Stimulated activated CD4-positive, alpha-beta T cell treated with anti-CD3 and anti-CD28 coated beads, Interleukin-1b, Interleukin-23, amount 100 ng/mL, for 24 hours (primary cell): ENCODE measurements at regions not wholly inside any gene's neighbourhood (a gene's known extent, or its start where the extent isn't known, plus 50 kb on each side); places are given as distances from the start of the nearest gene placed in this dataset.

Experiments
- DNase-seq, 4 experiments: peaks; one replicate each; pipeline ENCODE4 v3.0.0-alpha.2; 2020; ENCODE audit warnings: low read depth in 4 of 4, low spot score in 1 of 4

DNA sequence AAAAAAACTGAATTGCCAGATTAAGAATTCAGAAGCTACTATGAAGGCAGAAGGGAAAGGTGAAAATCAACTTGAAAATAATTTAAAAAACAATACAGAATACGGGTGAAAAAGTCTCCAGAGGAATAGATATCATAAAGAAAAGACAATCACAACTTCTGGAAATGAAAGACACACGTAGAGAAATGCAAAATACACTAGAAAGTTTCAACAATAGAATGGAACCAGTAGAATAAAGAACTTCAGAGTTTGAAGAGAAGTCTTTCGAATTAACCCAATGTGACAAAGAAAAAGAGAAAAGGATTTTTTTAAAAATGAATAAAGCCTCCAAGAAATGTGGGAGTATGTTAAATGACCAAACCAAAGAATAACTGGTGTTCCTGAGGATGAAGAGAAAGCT is 263.8 kb upstream of the FAT3 start:
- no peak for DNase-seq

DNA sequence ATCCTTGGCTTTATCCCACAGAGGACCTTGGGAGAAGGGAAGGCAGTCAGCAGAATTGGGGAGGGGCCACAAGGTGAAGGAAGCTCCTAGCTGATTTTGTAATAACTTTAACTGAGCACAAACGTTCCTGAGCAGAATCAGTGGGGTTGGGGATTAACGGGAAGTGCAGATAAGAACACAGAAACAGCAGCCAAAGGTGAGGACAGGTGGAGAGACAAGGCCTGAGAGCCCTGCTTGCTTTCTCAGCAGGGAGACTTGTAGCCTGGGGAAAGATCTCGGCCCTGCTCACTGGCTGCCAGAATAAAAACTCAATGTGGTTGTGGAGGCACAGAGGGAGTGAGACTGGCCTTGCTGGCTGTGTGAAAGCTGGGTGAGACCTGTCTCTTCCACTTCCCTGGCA is 265.2 kb upstream of the FAT3 start:
- DNase-seq: no peak

DNA sequence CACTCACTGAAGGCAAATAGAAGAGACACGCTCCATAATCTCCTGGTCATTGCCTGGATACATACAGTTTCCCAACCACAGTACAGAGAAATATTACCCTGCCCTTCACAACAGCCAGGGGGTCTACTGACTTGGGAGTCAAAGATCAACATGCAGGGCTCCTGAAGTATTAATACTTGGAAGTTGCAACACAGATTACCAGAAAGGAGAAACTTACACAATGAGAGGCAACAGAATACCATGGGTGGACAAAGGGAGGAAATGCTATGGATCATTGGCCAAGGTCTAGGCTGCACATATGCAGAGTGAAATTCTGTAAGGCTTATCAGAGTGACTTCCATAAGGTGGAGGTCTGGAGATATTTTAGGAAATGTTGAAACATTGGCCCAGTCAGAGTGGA is 267.9 kb upstream of the FAT3 start:
- DNase-seq: no peak

DNA sequence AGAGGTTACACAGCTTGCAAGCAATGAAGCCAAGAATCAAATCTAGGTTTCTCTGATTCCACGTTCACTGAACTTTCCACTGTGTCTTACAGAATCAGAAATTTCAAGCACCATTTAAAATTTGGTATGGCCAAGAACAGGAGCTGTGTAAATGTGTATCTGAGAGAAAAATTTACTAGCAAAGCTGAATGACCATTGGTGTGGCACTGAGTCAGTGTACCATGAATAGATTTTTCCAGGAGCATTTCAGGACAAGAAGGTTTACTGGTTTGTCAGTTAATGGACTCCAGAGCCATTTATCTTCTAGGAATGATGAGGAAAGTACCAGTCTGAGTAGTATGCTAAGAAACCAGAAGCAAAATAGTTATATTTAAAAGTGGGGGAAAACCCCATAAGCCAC is 269.4 kb upstream of the FAT3 start:
- no peak for DNase-seq

DNA sequence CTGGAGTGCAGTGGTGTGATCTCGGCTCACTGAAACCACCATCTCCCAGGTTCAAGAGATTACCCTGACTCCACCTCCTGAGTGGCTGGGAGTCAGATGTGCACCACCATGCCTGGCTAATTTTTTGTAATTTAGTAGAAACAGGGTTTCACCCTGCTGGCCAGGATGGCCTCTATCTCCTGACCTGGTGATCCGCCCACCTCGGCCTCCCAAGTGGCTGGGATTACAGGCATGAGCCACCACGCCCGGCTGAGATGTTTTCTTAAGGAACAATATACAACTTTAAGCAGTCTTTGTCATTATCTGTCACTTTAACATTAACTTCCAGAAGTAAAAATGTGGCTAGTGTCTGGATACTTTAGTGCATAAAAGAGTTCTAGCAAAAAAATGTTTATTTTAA is 272.6 kb upstream of the FAT3 start:
- DNase-seq: no peak

DNA sequence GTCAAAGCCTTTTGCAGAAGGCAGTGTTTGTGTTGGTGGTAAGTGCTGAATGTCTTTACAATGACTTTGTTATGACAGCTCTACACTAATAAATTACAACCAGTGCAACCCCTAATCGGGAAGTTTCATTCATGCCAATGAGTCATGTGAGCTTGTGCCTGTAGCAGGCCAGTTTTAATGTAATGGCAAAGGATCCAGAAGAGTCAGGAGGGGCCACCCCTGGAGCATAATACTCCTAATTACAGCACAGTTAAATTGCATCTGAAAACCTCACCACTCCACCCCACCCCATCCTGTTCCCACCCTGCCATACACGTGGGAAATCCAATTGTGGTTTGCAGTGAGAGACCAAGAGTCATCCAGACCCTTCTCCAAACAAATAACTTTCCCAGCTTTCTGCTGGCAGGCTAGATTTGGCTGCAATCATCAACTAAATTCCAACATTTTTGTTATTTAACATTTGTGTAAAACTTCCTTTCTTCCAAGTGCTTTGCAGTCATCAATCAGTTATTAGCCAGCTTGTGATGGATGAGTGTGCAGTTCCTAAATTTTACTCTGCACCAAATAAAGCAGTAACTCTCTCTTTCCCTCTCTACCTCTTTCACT is 277.3 kb upstream of the FAT3 start:
- DNase-seq: no peak

DNA sequence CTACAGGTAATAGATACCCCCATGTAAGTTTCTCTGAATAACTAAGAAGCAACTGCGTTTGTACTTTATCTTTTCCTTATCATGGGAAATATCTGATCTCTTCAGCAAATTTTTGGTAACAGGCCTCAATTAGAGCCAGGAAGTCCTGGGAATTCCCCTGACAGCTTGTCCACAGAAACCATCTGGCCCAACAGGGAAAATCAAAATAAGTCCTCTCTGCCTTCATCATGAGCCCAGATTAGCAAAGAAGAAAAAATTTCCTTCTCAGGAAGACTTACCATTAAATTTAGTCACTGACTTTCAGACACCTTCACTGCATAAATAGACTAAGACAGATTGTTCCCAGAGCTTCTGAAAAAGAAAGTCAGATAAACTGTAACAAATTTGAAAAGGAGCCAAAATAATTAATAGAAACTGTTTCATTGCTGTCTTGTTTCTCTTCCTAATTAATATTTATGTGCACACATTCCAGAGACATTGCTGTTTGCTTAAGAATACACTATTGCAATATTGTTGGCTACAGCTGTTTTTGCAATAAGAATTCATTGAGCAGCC is 278.1 kb upstream of the FAT3 start:
- no peak for DNase-seq

DNA sequence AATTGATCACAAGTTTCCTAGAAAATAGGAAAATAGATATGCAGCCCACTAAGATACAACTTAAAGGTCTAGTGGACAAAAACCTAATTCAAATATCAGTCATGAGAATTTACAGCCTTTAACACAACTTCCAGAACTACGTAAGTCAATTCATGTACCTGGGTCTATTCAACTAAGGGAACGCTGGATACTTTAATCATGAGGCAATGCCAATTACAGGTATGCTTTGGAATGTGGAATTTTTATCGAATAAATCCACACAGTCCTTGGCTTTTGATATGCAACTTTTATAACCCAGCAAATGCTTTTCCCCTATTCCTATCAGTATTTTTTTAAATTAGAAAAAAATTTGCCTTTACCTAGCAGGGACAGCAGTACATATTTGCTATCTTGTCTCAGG is 289.5 kb upstream of the FAT3 start:
- no peak for DNase-seq

DNA sequence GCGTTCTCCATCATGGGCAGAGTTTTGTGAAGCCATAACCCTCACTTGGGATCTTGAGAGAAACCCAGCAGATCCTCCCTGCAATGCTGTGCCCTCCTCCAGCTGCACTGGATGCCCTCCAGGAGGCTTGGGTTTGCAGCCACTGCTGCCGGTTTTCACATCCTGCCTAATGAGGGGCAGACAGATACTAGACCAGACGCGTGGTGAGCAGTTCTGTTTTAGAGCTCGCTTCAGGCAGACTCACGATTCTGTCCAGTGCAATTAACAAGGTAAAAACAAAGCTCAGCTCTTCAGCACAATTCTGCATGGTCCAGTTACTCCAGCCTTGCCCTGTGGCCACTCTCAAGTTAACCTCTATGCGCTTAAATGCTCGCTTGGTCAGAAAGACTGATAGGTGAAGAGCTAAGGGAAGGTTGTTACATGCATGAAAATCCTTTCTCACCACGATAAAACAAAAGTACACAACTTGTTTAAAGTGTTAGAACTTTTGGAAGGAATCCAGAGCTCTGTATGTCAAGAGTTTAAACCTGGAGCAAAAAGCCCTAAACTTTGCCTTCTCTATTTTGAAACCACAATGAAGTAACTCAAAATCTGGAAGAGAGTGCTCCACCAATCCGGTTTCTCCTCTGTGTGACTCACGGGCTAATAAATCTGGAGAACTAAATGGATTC is 292.3 kb upstream of the FAT3 start:
- DNase-seq: no peak

DNA sequence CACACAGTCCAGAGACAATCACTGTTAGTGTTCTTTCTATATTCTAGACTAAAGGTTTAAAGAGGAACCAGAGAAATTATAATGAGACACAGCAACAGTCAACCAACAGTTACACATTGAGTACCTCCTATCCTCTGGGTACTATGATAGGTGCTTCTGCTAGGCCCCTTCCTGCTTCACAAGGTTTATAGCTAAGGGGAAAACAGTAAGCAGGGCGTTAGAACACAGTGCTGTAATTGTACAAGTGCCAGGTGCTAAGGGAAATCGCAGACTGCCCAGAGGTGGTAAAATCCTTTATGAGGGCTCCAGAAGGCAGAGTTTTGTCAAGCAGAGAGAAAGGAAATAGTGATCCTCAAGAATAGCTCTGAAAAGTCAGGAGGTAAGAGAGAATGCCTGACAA is 297.2 kb upstream of the FAT3 start:
- no peak for DNase-seq

DNA sequence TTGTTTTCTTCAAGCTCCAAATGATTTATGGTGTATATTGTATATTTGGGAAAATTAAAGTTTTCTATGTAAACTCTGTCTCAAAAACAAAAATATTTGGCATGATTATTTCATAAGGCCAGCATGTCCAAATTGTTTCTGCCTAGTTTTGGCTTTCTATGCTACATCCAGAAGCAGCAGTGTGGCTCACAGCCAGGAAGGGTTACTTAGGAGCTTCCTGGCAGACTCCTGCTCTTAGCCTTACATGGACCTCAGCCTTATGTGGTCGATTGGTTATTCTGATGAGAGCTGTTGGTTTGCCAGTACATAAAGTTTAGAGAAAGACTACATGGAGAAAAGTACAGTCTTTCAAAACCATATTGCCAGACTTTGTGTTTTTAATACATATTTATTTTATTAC is 297.7 kb upstream of the FAT3 start:
- no peak for DNase-seq

DNA sequence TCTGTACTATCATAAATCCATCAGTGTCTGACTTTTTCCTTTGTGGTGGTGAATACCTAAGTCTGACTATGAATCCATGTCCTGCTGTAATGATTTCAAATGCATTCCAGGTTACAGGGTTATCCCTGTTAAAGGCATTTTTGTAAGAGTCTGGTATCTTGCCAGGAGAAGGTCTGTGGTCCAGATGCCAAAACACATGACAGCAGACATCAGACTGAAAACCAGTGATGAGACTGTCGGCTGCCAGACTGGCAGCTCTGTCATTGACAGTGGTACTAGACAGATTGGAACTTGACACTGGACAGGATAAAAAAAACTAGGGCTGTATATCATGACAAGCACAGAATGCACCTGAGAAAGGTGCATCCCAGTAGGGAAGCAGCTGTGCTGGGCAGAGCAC is 301.8 kb upstream of the FAT3 start:
- no peak for DNase-seq

DNA sequence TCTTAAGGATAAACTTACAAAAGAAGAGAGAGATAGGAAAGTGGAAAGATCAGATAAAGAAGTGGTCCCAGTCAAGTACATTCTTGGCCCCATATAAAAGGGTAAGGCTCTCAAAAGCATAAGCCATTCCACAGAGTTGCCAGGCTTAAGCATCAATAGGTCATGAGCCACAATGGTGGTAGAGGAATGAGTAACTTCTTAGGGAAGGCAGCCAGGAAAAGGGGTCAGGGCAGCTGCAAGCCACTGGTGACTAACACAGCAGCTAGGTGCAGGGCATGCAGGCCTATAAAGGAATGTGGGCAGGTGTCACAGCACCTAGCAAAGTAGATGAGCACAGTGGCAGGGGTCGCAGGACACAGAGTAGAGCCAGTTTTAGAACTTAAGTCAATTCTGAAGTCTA is 302.6 kb upstream of the FAT3 start:
- DNase-seq: no peak

DNA sequence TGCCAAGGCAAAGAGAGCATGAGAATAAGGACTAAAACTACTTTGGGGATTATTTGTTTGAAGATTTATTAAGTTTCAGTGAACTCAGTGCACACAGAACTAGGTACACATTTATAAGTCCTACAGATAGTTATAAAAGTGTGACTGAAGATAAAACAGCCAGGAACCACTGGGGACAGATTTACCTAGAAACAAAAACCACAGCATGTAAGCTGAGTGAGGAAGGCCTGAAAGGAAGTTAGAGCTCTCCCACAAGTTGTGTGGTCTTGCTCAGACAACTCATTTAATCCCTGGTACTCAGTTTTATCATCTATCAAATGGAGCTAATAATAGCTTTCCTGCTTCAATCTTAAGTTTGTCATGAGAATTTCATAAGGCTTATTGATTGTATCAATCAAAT is 311.2 kb upstream of the FAT3 start:
- no peak for DNase-seq

DNA sequence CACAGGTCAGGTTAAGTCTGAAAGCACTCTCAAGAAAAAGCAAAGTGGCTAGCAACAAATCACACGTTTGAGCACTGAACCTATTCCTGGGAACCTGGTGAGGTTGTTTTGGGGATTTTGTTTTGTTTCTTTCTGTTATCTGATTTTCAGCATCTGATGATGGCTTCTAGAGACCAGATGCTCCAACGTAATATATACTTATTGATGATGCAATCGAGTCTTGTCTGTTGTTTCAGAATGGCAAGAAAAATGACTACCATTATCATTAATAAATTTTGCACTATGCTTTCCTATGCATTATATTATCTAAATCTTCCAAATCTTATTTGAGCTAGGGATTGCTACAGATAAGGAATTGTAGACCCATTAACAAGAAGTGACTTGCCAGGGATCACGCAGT is 312.3 kb upstream of the FAT3 start:
- no peak for DNase-seq

DNA sequence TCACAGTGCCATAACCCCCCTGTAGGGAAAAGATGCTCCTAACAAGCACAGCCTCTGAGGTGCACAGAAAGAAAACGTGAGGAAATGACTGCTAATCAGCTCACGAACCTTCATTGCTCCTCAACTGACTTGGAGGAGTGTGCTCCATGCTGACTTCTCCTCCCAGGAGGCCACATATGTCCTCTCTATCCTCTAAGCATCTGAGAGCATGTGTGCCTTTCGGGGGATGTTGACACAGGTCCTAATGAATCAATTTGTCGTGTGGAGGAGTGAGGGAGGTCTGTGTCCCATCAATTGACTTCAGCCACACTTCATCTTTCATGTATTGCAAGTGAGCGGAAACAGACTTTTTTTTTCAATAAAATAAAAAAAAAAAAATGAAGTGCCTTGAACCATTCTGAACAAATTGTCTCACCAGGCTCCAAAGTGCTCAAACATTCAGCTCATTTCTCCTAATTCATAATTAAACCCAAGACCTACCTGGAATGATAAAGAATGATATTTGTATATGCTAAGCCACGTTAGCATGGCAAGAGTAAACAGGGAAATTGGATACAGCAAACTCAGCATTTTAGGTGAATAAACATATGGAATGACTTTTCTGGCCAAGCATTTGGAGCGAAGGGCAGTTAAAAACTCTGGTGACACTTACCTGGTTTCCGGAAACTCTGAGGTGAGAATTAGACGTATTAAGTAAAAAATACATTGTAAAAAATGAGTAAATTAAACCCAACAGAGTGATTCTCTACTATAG is 317.6 kb upstream of the FAT3 start:
- DNase-seq: no peak

DNA sequence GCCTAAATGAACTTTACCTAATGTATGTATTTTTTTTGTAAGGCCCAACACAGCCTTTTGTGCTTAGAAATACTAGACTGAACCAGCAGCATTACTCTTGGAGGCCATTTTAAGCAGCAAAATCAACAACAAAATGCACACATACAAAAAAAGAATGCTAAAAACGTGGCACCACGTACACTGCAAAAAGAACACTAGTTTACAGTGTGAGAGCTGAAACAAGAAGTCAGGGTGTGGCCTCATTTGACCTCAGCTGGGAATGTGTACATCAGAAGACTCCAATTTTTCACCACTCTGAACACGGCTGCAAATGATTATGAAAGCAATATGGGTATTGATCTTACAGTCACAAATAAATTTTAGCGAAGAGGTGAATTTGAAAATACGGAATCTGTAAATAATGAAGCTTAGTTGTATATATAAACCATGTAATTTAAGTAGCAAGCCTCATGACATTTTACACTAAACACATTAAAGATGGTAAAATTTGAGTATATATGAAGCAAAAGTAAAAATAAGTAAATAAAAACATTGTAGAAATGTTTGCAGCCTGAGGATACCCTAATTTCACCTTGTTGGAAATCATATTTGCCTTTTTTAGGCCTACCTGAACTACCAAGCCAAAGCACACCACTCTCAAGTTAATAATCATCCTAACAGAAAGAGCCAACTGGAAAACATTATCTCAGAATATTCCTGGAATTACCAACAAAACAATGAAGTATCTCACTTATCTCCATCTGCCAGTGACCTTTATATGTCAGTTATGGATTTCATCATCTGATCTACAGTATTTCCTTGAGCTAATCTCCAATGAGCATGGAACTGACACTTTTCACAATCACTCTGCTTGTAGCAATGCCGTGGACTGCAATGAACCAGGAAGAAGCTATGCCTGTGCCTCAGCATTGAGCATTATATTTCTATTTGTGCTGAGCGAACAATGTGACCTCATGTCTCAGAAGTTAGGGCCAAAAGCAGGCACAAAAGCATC is 319.5 kb upstream of the FAT3 start:
- no peak for DNase-seq

DNA sequence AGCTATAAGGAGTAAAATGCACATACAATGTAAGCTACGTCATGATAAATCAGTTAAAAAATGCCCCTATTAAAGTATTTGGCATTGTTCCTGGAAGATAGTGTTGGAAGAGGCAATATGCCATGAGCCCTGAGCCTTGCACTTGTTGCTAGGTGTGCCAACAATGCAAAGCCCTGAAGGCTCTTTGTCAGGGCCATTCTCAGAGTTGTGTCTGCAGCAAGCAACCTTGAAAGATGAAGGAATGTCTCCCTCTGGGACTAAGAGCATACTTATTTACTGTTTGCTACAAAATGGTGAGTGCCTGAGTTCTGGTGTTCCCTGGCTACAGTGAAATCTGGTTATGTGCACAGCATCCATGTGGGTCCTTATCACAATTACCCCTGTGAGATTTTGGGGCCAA is 322.3 kb upstream of the FAT3 start:
- no peak for DNase-seq

DNA sequence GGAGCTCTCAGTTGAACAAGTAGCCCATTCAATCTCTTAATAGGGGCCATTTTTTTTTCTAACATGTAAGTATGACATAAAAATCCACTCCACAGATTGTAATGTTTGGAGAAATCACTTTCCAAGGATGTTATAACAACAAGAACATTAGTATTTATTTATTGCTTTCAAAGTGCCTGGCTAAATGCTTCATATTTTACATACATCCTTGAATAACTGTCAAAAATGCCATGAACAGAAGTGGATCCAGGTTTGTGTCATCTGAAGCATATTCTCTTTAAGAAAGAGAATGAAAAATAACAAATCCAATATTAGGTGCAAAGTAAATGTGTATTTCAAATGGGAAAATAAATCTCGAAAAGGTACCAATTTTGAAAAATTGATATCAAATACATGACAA is 344.0 kb upstream of the FAT3 start:
- DNase-seq: no peak

DNA sequence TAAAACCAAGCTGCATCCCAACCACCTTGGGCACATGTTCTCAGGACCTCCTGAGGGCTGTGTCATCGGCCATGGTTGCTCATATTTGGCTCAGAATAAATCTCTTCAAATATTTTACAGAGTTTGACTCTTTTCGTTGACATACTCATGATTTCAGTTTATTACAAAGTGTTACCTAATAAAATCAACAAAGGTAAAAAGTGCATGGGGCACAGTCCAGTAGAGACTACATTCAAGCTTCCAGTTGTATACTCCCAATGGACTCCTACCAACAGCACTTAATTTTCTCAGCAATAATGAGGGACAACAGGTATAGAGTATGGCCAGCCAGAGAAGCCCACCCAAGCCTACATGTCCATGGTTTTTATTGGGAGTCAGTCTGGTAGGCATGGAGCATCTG is 347.9 kb upstream of the FAT3 start:
- DNase-seq: no peak

DNA sequence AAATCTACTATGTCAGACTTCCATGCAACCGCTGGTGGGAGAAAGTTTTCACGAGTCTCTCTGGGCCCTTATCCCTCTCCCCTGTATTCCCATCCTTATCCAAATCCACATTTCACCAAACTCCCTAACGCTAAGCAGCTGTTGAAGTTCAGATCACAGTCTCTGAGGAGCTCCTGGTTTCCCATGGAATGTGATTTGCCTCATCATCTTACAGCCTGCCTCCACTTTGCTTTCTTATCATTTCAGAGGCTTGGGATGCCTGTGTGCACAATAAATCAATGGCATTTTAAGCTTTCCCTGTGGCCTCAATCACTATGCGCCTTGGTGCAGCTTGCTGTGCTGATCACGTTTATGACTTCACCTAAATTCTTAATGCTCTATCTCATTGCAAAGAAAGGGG is 352.4 kb upstream of the FAT3 start:
- no peak for DNase-seq
